GM18505 (cell line): ENCODE measurements at regions not wholly inside any gene's neighbourhood (a gene's known extent, or its start where the extent isn't known, plus 50 kb on each side); places are given as distances from the start of the nearest gene placed in this dataset.
"Not testable (repeated sequence)": the region's sequence is repeated elsewhere in the genome, so short reads cannot be mapped to it uniquely, and the experiment has no call there.

Source experiments
- ATAC-seq: cut with Tn5 transposase; IDR thresholded peaks from one replicate; pipeline ENCODE4 v1.9.1; 2021; ENCODE audit not compliant: unreplicated experiment
- POLR2A ChIP-seq: IDR thresholded peaks from 4 replicates; pipeline ENCODE4 v1.6.1; 2011; ENCODE audit warnings: borderline replicate concordance; ENCODE audit not compliant: insufficient read depth, insufficient read length; ENCODE audit errors: extremely low read depth

GRCh38 chr6:142016666-142017065, 116.1 kb upstream of the GJE1 start:
- not testable (repeated sequence) for ATAC-seq

GRCh38 chr6:142015463-142015862, 117.3 kb upstream of the GJE1 start:
- ATAC-seq, result not testable (repeated sequence)

DNA sequence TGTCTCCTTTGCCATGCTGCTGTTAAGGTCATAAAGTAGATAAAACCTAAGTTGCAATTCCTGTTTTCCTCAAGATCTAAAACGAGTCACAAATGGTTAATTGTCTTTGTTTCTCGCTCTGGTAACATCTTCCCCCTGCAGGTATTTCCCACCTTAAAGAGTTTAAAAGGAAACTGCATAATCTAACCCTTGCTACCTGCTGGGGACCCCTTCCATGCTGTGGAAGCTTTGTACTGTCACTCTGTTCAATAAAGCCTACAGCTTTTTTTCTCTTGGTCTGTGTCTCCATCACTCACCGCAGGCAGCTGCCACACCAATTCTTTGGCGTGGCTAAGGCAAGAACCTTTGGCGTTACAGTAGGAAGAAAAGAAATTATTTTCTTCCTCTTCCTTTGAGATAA, 117.7 kb upstream of the GJE1 start:
- no peak for ATAC-seq
- no peak for TF ChIP-seq POLR2A

- TF ChIP-seq POLR2A, result no peak
- ATAC-seq, result no peak
Measured at GRCh38 chr6:142014515-142014914, 118.2 kb upstream of the GJE1 start.

DNA sequence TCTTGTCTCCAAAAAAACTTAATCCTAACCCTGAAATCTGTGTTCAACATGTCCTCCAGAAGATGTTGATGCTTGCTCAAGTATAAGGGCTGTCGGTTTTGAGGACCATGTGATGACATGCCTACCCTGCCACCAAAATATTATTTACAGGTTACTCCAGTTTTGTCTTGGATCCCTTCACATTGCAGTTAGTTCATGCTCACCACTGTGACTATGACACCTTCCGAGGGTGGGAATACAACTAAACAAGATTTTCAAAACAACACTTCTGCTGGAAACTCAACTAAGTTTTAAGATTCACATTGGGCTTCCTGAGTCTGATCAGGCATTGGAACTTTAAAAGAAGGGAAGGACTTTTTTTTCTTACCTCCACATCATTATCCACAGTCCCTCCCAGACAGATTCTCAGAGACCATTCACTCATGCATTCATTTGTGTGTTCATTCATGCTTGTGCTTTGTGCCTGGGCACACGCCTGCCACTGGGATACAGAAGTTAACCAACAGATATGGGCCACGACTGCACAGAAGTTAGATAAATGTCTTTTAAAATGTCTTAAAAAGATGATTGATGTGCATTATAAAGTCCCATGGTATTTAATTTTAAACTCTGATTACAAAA, 118.7 kb upstream of the GJE1 start:
- no peak for ATAC-seq
- no peak for TF ChIP-seq POLR2A

- no peak for TF ChIP-seq POLR2A
- ATAC-seq, result peak; percentile 81
Measured at GRCh38 chr6:142013287-142013686, 119.4 kb upstream of the GJE1 start.

DNA sequence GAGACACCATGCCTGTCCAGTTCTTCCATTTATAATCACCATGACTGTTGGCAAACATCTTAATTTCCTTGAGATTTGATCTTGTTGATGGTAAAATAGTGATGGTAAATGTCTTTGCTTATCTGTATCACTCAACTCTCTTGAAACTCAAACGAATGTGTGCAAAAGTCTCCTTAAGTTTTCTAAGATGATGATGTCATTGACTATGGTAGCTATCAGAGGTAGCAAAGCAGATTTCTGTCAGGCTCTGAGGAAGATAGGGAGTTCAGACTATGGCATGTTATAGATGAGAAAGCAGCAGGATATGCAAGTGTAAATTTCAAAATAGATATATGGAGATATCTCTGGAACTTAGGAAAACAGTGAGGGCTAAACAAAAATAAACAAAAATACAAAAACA, 121.0 kb upstream of the GJE1 start:
- no peak for ATAC-seq
- TF ChIP-seq POLR2A, result no peak

DNA sequence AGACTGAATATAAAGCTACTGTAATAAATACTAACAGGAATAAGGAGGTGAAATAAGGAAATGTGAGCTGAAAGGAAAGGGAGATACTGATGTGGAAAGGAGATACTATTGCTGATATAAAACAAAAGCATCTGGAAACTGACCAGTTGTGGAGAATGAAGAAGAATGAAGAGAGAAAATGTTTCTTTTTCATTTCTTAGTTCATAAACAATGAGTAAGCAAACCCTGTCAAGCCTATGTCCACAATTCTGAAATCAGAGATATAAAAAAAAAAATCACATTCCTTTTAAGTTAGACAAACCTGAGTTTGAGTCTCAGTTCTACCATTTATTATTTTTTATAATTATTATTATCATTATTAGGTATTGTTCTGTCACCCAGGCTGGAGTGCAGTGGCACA, 121.6 kb upstream of the GJE1 start:
- no peak for ATAC-seq
- no peak for TF ChIP-seq POLR2A

- TF ChIP-seq POLR2A, result no peak
- no peak for ATAC-seq
Measured at GRCh38 chr6:142009647-142010046, 123.1 kb upstream of the GJE1 start.

GRCh38 chr6:142008781-142009180, 123.9 kb upstream of the GJE1 start:
- ATAC-seq, result no peak
- TF ChIP-seq POLR2A, result no peak

DNA sequence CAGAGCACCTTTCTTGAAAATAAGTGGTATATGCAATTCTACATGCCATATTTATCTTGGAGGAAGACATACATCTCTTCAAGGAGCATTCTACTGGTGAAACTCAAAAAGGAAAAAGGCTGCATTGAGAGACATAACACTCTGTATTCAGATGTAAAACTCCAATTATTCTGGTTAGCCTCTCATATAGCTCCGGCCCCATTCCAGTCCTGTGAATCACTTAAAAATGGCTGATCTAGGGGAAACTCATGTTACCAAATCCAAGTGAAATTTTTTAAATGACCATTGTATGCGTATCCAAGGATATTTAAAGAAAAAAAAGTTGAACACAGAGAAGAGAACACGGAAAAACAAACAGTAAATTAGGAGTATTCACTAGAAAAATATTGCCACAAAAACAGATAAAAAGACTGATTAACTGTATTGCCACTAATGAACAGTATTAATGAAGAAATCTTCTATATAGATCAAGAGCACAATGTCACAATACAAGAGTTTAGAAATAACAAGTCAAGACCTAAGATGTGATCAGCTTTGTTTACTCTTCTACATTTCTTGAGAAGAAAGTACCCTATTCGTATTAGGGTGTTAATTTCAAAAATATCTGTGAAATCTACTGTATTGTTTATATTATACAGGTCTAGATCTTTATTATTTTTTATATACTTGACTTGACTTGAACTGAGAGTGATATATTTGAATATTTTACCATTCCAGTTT, 124.5 kb upstream of the GJE1 start:
- TF ChIP-seq POLR2A, result no peak
- no peak for ATAC-seq

DNA sequence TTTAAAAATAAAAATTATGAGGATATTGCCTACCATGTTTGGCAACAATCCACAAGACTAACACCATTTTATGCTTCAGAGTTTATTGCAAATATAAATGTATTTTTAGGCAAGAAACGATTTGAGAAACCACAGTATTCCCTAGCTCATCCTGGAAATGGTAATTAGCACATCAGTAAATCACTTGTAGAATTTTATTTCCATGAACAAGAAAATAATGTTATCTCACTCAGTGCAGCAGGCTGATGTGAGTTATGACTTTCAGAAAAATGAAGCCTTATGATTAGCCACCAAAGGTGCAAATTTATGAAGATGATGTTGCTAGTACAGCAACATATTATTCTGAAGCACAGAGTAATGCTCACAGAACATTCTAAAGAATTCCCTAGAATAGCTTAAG, 127.7 kb upstream of the GJE1 start:
- ATAC-seq, result no peak
- TF ChIP-seq POLR2A, result no peak

DNA sequence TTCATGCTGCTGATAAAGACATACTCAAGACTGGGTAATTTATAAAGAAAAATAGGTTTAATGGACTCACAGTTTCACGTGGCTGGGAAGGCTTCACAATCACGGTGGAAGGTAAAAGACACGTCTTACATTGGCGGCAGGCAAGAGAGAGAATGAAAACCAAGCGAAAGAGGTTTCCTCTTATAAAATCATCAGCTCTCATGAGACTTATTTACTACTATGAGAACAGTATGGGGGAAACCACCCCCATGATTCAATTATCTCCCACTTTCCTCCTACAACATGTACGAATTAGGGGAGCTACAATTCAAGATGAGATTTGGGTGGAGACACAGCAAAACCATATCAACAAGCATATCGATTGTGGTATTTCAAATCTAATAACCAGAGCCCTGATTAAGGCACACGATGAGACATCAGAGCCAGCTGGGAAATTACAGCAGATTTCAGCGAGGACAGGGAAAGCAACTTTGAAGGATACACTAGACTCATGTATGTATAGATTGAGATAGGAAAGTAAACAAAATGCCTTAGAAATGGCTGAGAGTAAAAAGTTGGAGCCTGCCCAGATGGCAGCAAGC, 129.8 kb upstream of the GJE1 start:
- no peak for TF ChIP-seq POLR2A
- no peak for ATAC-seq

DNA sequence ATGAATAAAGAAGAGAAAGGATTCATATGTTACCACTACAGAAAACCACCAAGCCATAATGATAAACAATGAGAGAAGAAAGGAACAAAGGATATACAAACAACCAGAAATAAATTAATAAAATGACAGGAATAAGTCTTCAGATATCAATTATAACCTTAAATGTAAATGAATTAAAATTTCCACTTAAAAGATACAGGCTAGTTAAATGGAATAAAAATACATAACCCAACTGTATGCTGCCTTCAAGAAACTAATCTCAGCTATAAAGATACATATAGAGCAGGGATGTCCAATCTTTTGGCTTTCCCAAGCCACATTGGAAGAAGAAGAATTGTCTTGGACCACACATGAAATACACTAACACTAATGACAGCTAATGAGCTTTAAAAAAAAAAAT, 135.9 kb upstream of the GJE1 start:
- TF ChIP-seq POLR2A, result no peak
- no peak for ATAC-seq
